Testis (tissue), 2 donors: ENCODE measurements at regions not wholly inside any gene's neighbourhood (a gene's known extent, or its start where the extent isn't known, plus 50 kb on each side); places are given as distances from the start of the nearest gene placed in this dataset.

Experiments used
- POLR2A ChIP-seq: fragments of 450-650 bp; IDR thresholded peaks from one replicate; pipeline ENCODE4 v1.6.1; 2017; ENCODE audit warnings: antibody characterized with exemption, mild to moderate bottlenecking, moderate library complexity
- TF ChIP-seq, protein P1 (sequence below), 3 experiments: fragments of 450-650 bp in 2 of 3; fragments of 200-600 bp in 1 of 3; sonication (generic) in 1 of 3; IDR thresholded peaks; one replicate each; pipeline ENCODE4 v1.5.1; 2016 to 2019; ENCODE audit warnings: antibody characterized with exemption in 3 of 3, mild to moderate bottlenecking in 2 of 3, moderate library complexity in 1 of 3

DNA sequence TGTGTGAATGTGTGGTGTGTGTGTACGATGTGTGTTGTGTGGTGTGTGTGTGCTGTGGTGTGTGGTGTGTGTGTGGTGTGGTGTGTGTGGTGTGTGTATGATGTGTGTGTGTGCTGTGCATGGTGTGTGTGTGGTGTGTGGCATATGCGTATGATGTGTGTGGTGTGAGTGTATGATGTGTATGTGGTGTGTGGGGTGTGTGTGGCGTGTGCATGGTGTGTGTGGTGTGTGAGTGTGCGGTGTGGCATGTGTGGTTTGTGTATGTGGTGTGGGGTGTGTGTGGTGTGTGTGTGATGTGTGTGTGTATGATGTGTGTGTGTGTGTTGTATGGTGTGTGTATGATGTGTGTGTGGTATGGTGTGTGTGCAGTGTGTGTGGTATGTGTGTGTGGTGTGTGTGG is 50.5 kb upstream of the MPHOSPH6 start:
- TF ChIP-seq, protein P1, sequence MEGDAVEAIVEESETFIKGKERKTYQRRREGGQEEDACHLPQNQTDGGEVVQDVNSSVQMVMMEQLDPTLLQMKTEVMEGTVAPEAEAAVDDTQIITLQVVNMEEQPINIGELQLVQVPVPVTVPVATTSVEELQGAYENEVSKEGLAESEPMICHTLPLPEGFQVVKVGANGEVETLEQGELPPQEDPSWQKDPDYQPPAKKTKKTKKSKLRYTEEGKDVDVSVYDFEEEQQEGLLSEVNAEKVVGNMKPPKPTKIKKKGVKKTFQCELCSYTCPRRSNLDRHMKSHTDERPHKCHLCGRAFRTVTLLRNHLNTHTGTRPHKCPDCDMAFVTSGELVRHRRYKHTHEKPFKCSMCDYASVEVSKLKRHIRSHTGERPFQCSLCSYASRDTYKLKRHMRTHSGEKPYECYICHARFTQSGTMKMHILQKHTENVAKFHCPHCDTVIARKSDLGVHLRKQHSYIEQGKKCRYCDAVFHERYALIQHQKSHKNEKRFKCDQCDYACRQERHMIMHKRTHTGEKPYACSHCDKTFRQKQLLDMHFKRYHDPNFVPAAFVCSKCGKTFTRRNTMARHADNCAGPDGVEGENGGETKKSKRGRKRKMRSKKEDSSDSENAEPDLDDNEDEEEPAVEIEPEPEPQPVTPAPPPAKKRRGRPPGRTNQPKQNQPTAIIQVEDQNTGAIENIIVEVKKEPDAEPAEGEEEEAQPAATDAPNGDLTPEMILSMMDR (IDR thresholded peaks at IDR 0.05), result no peak
- TF ChIP-seq POLR2A, result no peak
